Epithelial cell of esophagus (primary cell): ENCODE measurements at regions not wholly inside any gene's neighbourhood (a gene's known extent, or its start where the extent isn't known, plus 50 kb on each side); places are given as distances from the start of the nearest gene placed in this dataset.
A peak's percentile ranks its signal among the peaks of the same experiment; 100 is the strongest.

Source experiments
- DNase-seq: peaks from one replicate; pipeline ENCODE4 v3.0.0; 2010; ENCODE audit warnings: low read depth
- H3K4me3 ChIP-seq: 2 replicates; pipeline ENCODE4 v1.5.1; 2011; ENCODE audit warnings: mild to moderate bottlenecking, low read length, control low read depth
- CTCF ChIP-seq: IDR thresholded peaks from 2 replicates; pipeline ENCODE4 v1.5.1; 2011; ENCODE audit warnings: low read depth, mild to moderate bottlenecking, low read length, control low read depth, inconsistent platforms; ENCODE audit not compliant: insufficient read depth; ENCODE audit errors: missing control alignments

- no peak for TF ChIP-seq CTCF
- peak overlapping the region; percentile 51 for H3K4me3 ChIP-seq
- no peak for DNase-seq
Observed at GRCh38 chr6:28589957-28590349, 64.3 kb downstream of the GPX5 start.

- no peak for TF ChIP-seq CTCF
- peak; percentile 65 for DNase-seq
- peak overlapping the region; percentile 52 for H3K4me3 ChIP-seq
Observed at GRCh38 chr6:28597217-28597835, 71.6 kb downstream of the GPX5 start.

- TF ChIP-seq CTCF: no peak
- DNase-seq: peak; percentile 32
- peak overlapping the region; percentile 52 for H3K4me3 ChIP-seq
Observed at GRCh38 chr6:28597924-28598722, 72.4 kb downstream of the GPX5 start.

- DNase-seq: no peak
- TF ChIP-seq CTCF: no peak
- H3K4me3 ChIP-seq: no peak overlapping the region
Observed at GRCh38 chr6:28598757-28599686, 73.3 kb downstream of the GPX5 start.

GRCh38 chr6:28600245-28600644 lies 74.6 kb downstream of the GPX5 start:
- no peak for DNase-seq
- no peak overlapping the region for H3K4me3 ChIP-seq
- TF ChIP-seq CTCF: no peak

GRCh38 chr6:28603891-28604290 lies 78.2 kb downstream of the GPX5 start:
- no peak for TF ChIP-seq CTCF
- no peak for DNase-seq
- H3K4me3 ChIP-seq: no peak overlapping the region
